ENCODE measurements at regions not wholly inside any gene's neighbourhood (a gene's known extent, or its start where the extent isn't known, plus 50 kb on each side); places are given as distances from the start of the nearest gene placed in this dataset.
"Not testable (repeated sequence)": the region's sequence is repeated elsewhere in the genome, so short reads cannot be mapped to it uniquely, and the experiment has no call there.

GRCh38 chr18:10147226-10147625, 233.4 kb downstream of the VAPA start:
- no peak overlapping the region for H3K4me3 ChIP-seq (ENCODE audit: severe bottlenecking)
- no peaks in the 10 kb centered on the region for H3K27me3 ChIP-seq (ENCODE audit: insufficient read depth, poor library complexity, severe bottlenecking)
- H3K4me1 ChIP-seq (ENCODE audit: insufficient read depth, poor library complexity, severe bottlenecking): no peaks in the 10 kb centered on the region
- H3K27ac ChIP-seq (ENCODE audit: poor library complexity, severe bottlenecking): no peak overlapping the region
- ATAC-seq (ENCODE audit: low read depth) (no peak), DNase-seq (ENCODE audit: low spot score) (no peak)
- no peaks in the 10 kb centered on the region for H3K9me3 ChIP-seq (ENCODE audit: severe bottlenecking)
- TF ChIP-seq, protein P1, sequence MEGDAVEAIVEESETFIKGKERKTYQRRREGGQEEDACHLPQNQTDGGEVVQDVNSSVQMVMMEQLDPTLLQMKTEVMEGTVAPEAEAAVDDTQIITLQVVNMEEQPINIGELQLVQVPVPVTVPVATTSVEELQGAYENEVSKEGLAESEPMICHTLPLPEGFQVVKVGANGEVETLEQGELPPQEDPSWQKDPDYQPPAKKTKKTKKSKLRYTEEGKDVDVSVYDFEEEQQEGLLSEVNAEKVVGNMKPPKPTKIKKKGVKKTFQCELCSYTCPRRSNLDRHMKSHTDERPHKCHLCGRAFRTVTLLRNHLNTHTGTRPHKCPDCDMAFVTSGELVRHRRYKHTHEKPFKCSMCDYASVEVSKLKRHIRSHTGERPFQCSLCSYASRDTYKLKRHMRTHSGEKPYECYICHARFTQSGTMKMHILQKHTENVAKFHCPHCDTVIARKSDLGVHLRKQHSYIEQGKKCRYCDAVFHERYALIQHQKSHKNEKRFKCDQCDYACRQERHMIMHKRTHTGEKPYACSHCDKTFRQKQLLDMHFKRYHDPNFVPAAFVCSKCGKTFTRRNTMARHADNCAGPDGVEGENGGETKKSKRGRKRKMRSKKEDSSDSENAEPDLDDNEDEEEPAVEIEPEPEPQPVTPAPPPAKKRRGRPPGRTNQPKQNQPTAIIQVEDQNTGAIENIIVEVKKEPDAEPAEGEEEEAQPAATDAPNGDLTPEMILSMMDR (IDR thresholded peaks at IDR 0.05; ENCODE audit: poor library complexity, severe bottlenecking): no peak
- no peaks in the 10 kb centered on the region for H3K36me3 ChIP-seq (ENCODE audit: low read depth)

DNA sequence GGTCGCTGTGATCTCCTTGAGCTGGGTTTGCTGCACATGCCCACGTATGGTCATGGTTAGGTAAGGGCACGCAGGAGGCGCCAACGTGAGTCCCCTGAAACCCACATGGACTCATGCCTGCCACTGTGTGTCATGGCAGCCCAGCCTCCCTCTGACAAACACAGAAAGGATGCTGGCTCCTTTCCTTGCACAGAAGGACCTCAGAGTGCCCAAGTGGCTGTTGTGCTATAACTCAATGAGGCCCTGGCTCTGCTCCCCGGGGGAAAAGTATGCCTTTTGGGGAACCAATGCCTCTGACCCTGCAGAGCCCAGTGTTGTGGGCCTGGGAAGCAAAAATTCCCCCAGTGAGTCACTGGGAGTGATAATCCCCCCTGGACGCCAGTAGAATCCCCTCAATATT, 233.9 kb downstream of the VAPA start:
- H3K4me1 ChIP-seq (ENCODE audit: insufficient read depth, poor library complexity, severe bottlenecking): no peaks in the 10 kb centered on the region
- no peak overlapping the region for H3K27ac ChIP-seq (ENCODE audit: poor library complexity, severe bottlenecking)
- no peaks in the 10 kb centered on the region for H3K9me3 ChIP-seq (ENCODE audit: severe bottlenecking)
- H3K4me3 ChIP-seq (ENCODE audit: severe bottlenecking): no peak overlapping the region
- ATAC-seq (ENCODE audit: low read depth) (no peak), DNase-seq (ENCODE audit: low spot score) (no peak)
- TF ChIP-seq, protein P1 (IDR thresholded peaks at IDR 0.05; ENCODE audit: poor library complexity, severe bottlenecking): no peak
- H3K36me3 ChIP-seq (ENCODE audit: low read depth): no peaks in the 10 kb centered on the region
- no peaks in the 10 kb centered on the region for H3K27me3 ChIP-seq (ENCODE audit: insufficient read depth, poor library complexity, severe bottlenecking)

GRCh38 chr18:10148189-10148929, 234.5 kb downstream of the VAPA start:
- Histone ChIP-seq H3K36me3 (ENCODE audit: low read depth) (no peaks in the 10 kb centered on the region), H3K4me1 (ENCODE audit: insufficient read depth, poor library complexity, severe bottlenecking) (no peaks in the 10 kb centered on the region), H3K27me3 (ENCODE audit: insufficient read depth, poor library complexity, severe bottlenecking) (no peaks in the 10 kb centered on the region), H3K9me3 (ENCODE audit: severe bottlenecking) (no peaks in the 10 kb centered on the region), H3K27ac (ENCODE audit: poor library complexity, severe bottlenecking) (no peak overlapping the region), H3K4me3 (ENCODE audit: severe bottlenecking) (no peak overlapping the region)
- TF ChIP-seq, protein P1 (IDR thresholded peaks at IDR 0.05; ENCODE audit: poor library complexity, severe bottlenecking): no peak
- ATAC-seq (ENCODE audit: low read depth): no peak
- DNase-seq (ENCODE audit: low spot score): no peak

DNA sequence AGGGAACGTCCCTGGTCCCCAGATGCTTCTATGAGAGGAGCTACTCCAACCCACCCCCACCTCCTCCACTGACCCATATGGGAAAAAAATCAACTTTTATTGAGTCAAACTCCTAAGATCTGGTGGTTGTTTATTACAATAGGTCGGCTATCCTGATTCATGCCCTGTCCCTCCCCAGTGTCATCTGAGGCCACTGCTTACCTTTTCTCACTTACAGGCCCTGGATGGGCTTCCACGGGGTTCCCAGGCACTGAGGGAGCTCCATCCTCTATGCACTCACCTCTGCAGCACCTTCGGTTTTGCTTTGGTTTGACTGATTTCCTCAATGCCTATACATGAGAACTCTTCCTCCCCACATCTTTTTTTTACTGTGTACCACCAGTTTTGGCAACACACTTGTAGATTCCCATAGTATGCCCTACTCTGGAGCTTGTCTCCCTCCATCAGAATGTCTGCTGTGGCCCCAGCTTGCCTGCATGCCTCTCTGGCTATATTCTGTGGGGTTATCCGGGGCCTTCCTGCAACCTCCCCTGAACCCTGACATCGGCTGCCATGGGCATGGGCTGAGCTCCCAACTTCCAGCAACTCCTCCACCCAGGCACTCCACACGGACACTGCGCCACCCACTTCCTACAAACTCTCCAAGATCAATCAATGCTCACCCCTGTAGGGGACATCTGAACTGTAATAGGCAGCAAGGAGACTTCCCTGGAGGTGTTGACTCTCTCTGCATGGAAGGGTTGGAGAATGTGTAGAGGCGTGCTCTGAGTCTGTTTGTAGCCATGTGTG, 236.1 kb downstream of the VAPA start:
- Histone ChIP-seq H3K27ac (ENCODE audit: poor library complexity, severe bottlenecking) (no peak overlapping the region), H3K9me3 (ENCODE audit: severe bottlenecking) (no peaks in the 10 kb centered on the region), H3K27me3 (ENCODE audit: insufficient read depth, poor library complexity, severe bottlenecking) (no peaks in the 10 kb centered on the region), H3K4me1 (ENCODE audit: insufficient read depth, poor library complexity, severe bottlenecking) (no peaks in the 10 kb centered on the region), H3K36me3 (ENCODE audit: low read depth) (no peaks in the 10 kb centered on the region), H3K4me3 (ENCODE audit: severe bottlenecking) (no peak overlapping the region)
- DNase-seq (ENCODE audit: low spot score) (no peak), ATAC-seq (ENCODE audit: low read depth) (no peak)
- TF ChIP-seq, protein P1 (IDR thresholded peaks at IDR 0.05; ENCODE audit: poor library complexity, severe bottlenecking): no peak

- not testable (repeated sequence) for ATAC-seq (ENCODE audit: low read depth); H3K27ac ChIP-seq (ENCODE audit: poor library complexity, severe bottlenecking); H3K27me3 ChIP-seq (ENCODE audit: insufficient read depth, poor library complexity, severe bottlenecking); H3K4me1 ChIP-seq (ENCODE audit: insufficient read depth, poor library complexity, severe bottlenecking); H3K4me3 ChIP-seq (ENCODE audit: severe bottlenecking); DNase-seq (ENCODE audit: low spot score); H3K36me3 ChIP-seq (ENCODE audit: low read depth); H3K9me3 ChIP-seq (ENCODE audit: severe bottlenecking)
These were observed 236.8 kb downstream of the VAPA start for GRCh38 chr18:10150576-10150975.

Measured in RWPE2 (cell line).